ENCODE measurements at regions not wholly inside any gene's neighbourhood (a gene's known extent, or its start where the extent isn't known, plus 50 kb on each side); places are given as distances from the start of the nearest gene placed in this dataset.
A peak's percentile ranks its signal among the peaks of the same experiment; 100 is the strongest.

- H3K9me3 ChIP-seq (ENCODE audit: insufficient read depth, low read depth, low read length): no peaks in the 10 kb centered on the region
- no peak overlapping the region for H3K4me3 ChIP-seq (ENCODE audit: low read length)
- H3K36me3 ChIP-seq (ENCODE audit: insufficient read depth, low read depth, low read length): no peaks in the 10 kb centered on the region
- H3K27me3 ChIP-seq (ENCODE audit: insufficient read depth, low read length): no peaks in the 10 kb centered on the region
- peak overlapping the region; percentile 2 for H3K27ac ChIP-seq (ENCODE audit: low read length)
- peaks cover 15% of the 10 kb centered on the region; the same call in 1 of the 2 replicates for H3K4me1 ChIP-seq (ENCODE audit: insufficient read depth, low read length)
- H3K9ac ChIP-seq (ENCODE audit: low read depth, low read length): no peak overlapping the region
Measured at GRCh38 chr9:8234316-8234715, 434.7 kb upstream of the DMAC1 start.

DNA sequence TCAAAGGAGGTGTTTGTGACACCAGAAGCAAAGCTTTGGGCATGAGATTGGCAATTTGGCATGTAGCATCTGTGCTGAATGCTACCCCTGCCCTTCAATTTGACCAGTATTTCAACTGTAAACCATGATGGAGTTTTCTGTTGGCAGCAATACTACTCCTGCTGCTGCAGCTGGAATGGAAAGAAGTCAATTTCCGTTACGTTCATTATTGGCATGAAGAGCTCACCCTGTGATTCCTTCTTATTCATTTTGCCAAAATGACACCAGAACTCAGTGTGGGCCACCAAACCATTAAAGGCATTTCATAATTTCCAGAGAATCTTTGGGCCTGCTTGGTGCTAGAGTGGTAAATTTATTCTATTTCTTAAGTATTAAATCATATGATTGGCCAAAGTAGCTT, 433.1 kb upstream of the DMAC1 start:
- Histone ChIP-seq H3K27ac (ENCODE audit: low read length) (no peak overlapping the region), H3K4me3 (ENCODE audit: low read length) (no peak overlapping the region), H3K4me1 (ENCODE audit: insufficient read depth, low read length) (peaks cover 15% of the 10 kb centered on the region; the same call in 1 of the 2 replicates), H3K9me3 (ENCODE audit: insufficient read depth, low read depth, low read length) (no peaks in the 10 kb centered on the region), H3K27me3 (ENCODE audit: insufficient read depth, low read length) (no peaks in the 10 kb centered on the region), H3K36me3 (ENCODE audit: insufficient read depth, low read depth, low read length) (no peaks in the 10 kb centered on the region), H3K9ac (ENCODE audit: low read depth, low read length) (no peak overlapping the region)

DNA sequence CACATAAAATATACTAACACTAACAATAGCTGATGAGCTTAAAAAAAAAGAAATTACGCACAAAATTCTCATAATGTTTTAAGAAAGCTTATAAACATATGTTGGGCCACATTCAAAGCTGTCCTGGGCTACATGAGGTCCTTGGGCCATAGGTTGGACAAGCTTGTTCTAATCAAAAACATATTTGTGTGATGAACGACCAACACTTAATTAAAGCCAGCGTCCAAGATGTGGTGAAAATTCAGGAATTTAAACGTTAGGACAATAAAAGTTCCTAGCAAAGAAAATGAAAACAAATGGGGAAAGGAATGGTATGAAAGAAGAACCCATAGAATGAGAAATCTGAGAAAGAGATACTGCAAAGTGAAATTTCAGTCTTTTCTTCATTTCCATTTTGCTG, 429.6 kb upstream of the DMAC1 start:
- no peaks in the 10 kb centered on the region for H3K36me3 ChIP-seq (ENCODE audit: insufficient read depth, low read depth, low read length)
- H3K9ac ChIP-seq (ENCODE audit: low read depth, low read length): no peak overlapping the region
- no peak overlapping the region for H3K27ac ChIP-seq (ENCODE audit: low read length)
- no peaks in the 10 kb centered on the region for H3K9me3 ChIP-seq (ENCODE audit: insufficient read depth, low read depth, low read length)
- peaks cover 10% of the 10 kb centered on the region; the same call in 1 of the 2 replicates for H3K4me1 ChIP-seq (ENCODE audit: insufficient read depth, low read length)
- no peak overlapping the region for H3K4me3 ChIP-seq (ENCODE audit: low read length)
- no peaks in the 10 kb centered on the region for H3K27me3 ChIP-seq (ENCODE audit: insufficient read depth, low read length)

GRCh38 chr9:8224381-8224801, 424.8 kb upstream of the DMAC1 start:
- no peaks in the 10 kb centered on the region for H3K9me3 ChIP-seq (ENCODE audit: insufficient read depth, low read depth, low read length)
- no peaks in the 10 kb centered on the region for H3K27me3 ChIP-seq (ENCODE audit: insufficient read depth, low read length)
- no peak overlapping the region for H3K27ac ChIP-seq (ENCODE audit: low read length)
- no peaks in the 10 kb centered on the region for H3K36me3 ChIP-seq (ENCODE audit: insufficient read depth, low read depth, low read length)
- H3K4me1 ChIP-seq (ENCODE audit: insufficient read depth, low read length): no peaks in the 10 kb centered on the region
- no peak overlapping the region for H3K9ac ChIP-seq (ENCODE audit: low read depth, low read length)
- no peak overlapping the region for H3K4me3 ChIP-seq (ENCODE audit: low read length)

DNA sequence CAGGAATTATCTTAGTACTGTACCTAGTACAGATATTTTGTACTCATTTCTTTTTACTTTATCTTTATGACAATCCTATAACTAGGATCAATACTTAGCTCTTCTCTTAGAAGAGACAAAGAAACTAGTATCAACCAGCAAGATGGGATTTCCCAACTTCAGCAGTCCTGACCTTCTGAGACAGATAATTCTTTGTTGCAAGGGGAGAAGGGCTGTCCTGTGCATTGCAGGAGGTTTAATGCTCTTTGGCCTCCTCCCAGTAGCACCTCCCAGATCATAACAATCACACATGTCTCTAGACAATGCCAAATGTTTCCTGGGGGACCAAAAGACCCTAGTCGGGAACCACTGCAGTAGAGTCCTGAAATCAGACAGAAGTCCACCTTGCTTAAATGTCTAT, 424.3 kb upstream of the DMAC1 start:
- no peak overlapping the region for H3K9ac ChIP-seq (ENCODE audit: low read depth, low read length)
- no peaks in the 10 kb centered on the region for H3K4me1 ChIP-seq (ENCODE audit: insufficient read depth, low read length)
- H3K27me3 ChIP-seq (ENCODE audit: insufficient read depth, low read length): no peaks in the 10 kb centered on the region
- H3K4me3 ChIP-seq (ENCODE audit: low read length): no peak overlapping the region
- no peaks in the 10 kb centered on the region for H3K36me3 ChIP-seq (ENCODE audit: insufficient read depth, low read depth, low read length)
- H3K9me3 ChIP-seq (ENCODE audit: insufficient read depth, low read depth, low read length): no peaks in the 10 kb centered on the region
- H3K27ac ChIP-seq (ENCODE audit: low read length): no peak overlapping the region

DNA sequence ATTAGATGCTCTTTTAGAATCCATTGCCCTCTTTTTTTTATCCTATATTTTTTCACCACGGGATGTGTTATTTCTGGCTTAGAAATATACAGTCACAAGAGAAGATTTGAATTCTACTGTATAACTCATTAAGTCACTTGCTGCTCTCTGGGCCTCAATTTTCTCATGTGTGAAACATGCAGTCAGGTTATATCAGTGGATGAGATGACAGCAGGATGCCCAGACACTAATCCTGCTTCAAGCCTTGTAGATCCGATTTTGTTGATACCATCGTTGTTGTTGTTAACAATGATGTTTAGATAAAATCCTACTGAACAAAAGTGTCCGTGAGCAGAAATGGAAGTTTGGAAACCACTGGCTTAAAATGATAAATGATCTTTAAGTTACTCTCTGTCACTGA, 421.9 kb upstream of the DMAC1 start:
- H3K4me3 ChIP-seq (ENCODE audit: low read length): no peak overlapping the region
- H3K9ac ChIP-seq (ENCODE audit: low read depth, low read length): no peak overlapping the region
- no peaks in the 10 kb centered on the region for H3K36me3 ChIP-seq (ENCODE audit: insufficient read depth, low read depth, low read length)
- H3K9me3 ChIP-seq (ENCODE audit: insufficient read depth, low read depth, low read length): no peaks in the 10 kb centered on the region
- H3K27ac ChIP-seq (ENCODE audit: low read length): no peak overlapping the region
- no peaks in the 10 kb centered on the region for H3K4me1 ChIP-seq (ENCODE audit: insufficient read depth, low read length)
- no peaks in the 10 kb centered on the region for H3K27me3 ChIP-seq (ENCODE audit: insufficient read depth, low read length)

- H3K27me3 ChIP-seq (ENCODE audit: insufficient read depth, low read length): no peaks in the 10 kb centered on the region
- H3K9ac ChIP-seq (ENCODE audit: low read depth, low read length): no peak overlapping the region
- H3K27ac ChIP-seq (ENCODE audit: low read length): no peak overlapping the region
- H3K9me3 ChIP-seq (ENCODE audit: insufficient read depth, low read depth, low read length): no peaks in the 10 kb centered on the region
- H3K4me1 ChIP-seq (ENCODE audit: insufficient read depth, low read length): no peaks in the 10 kb centered on the region
- no peaks in the 10 kb centered on the region for H3K36me3 ChIP-seq (ENCODE audit: insufficient read depth, low read depth, low read length)
- no peak overlapping the region for H3K4me3 ChIP-seq (ENCODE audit: low read length)
Measured at GRCh38 chr9:8208465-8208864, 408.9 kb upstream of the DMAC1 start.

DNA sequence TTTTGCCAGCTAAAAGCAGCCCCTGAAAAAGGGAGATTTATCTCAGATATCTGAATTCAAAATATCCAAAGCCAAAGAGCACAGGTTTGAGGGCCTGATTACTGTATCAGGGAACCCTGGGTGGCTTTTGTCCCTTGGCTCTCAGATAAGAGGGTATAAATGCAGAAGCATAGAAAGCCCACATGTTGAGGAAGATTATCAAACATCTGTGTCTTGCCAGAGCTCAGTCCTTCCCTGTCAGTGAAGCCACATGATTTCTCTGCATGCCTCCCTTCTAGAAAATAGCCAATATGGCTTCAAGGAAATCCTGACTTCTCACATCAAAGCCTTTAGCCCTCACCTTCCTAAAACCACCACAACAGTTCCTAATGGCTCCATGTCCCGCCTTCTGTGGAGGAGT, 408.0 kb upstream of the DMAC1 start:
- H3K9me3 ChIP-seq (ENCODE audit: insufficient read depth, low read depth, low read length): no peaks in the 10 kb centered on the region
- no peak overlapping the region for H3K4me3 ChIP-seq (ENCODE audit: low read length)
- H3K36me3 ChIP-seq (ENCODE audit: insufficient read depth, low read depth, low read length): no peaks in the 10 kb centered on the region
- no peaks in the 10 kb centered on the region for H3K4me1 ChIP-seq (ENCODE audit: insufficient read depth, low read length)
- H3K9ac ChIP-seq (ENCODE audit: low read depth, low read length): no peak overlapping the region
- H3K27me3 ChIP-seq (ENCODE audit: insufficient read depth, low read length): no peaks in the 10 kb centered on the region
- H3K27ac ChIP-seq (ENCODE audit: low read length): no peak overlapping the region

DNA sequence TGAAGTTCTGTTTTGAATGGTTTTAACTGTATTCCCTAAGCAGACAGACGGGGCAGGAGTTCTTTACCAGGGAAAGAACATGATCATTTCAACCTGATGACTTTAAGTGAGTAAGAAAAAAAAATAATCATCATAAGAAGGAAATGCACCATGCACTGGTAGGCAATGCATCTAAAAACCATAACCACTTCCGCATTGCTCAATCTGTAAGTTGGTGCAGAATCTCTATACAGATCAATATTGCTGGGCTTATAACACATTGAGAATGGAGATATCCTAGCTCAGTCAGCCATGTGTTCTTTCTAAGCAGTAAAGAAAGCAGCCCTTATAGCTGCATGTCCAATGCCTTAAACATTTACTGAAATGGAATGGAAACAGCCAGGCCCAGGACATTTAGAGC, 407.1 kb upstream of the DMAC1 start:
- no peaks in the 10 kb centered on the region for H3K27me3 ChIP-seq (ENCODE audit: insufficient read depth, low read length)
- H3K4me3 ChIP-seq (ENCODE audit: low read length): no peak overlapping the region
- H3K27ac ChIP-seq (ENCODE audit: low read length): no peak overlapping the region
- no peak overlapping the region for H3K9ac ChIP-seq (ENCODE audit: low read depth, low read length)
- H3K4me1 ChIP-seq (ENCODE audit: insufficient read depth, low read length): no peaks in the 10 kb centered on the region
- H3K36me3 ChIP-seq (ENCODE audit: insufficient read depth, low read depth, low read length): no peaks in the 10 kb centered on the region
- no peaks in the 10 kb centered on the region for H3K9me3 ChIP-seq (ENCODE audit: insufficient read depth, low read depth, low read length)

- no peaks in the 10 kb centered on the region for H3K9me3 ChIP-seq (ENCODE audit: insufficient read depth, low read depth, low read length)
- no peak overlapping the region for H3K9ac ChIP-seq (ENCODE audit: low read depth, low read length)
- no peaks in the 10 kb centered on the region for H3K27me3 ChIP-seq (ENCODE audit: insufficient read depth, low read length)
- no peaks in the 10 kb centered on the region for H3K4me1 ChIP-seq (ENCODE audit: insufficient read depth, low read length)
- H3K4me3 ChIP-seq (ENCODE audit: low read length): no peak overlapping the region
- H3K36me3 ChIP-seq (ENCODE audit: insufficient read depth, low read depth, low read length): no peaks in the 10 kb centered on the region
- no peak overlapping the region for H3K27ac ChIP-seq (ENCODE audit: low read length)
Measured at GRCh38 chr9:8205576-8205975, 406.0 kb upstream of the DMAC1 start.

GRCh38 chr9:8189881-8190280, 390.3 kb upstream of the DMAC1 start:
- no peaks in the 10 kb centered on the region for H3K36me3 ChIP-seq (ENCODE audit: insufficient read depth, low read depth, low read length)
- no peaks in the 10 kb centered on the region for H3K27me3 ChIP-seq (ENCODE audit: insufficient read depth, low read length)
- no peak overlapping the region for H3K27ac ChIP-seq (ENCODE audit: low read length)
- H3K9ac ChIP-seq (ENCODE audit: low read depth, low read length): no peak overlapping the region
- peaks cover 7% of the 10 kb centered on the region; the same call in 1 of the 2 replicates for H3K9me3 ChIP-seq (ENCODE audit: insufficient read depth, low read depth, low read length)
- H3K4me3 ChIP-seq (ENCODE audit: low read length): no peak overlapping the region
- no peaks in the 10 kb centered on the region for H3K4me1 ChIP-seq (ENCODE audit: insufficient read depth, low read length)

- no peak overlapping the region for H3K27ac ChIP-seq (ENCODE audit: low read length)
- H3K36me3 ChIP-seq (ENCODE audit: insufficient read depth, low read depth, low read length): no peaks in the 10 kb centered on the region
- peaks cover 7% of the 10 kb centered on the region; the same call in 1 of the 2 replicates for H3K9me3 ChIP-seq (ENCODE audit: insufficient read depth, low read depth, low read length)
- H3K27me3 ChIP-seq (ENCODE audit: insufficient read depth, low read length): no peaks in the 10 kb centered on the region
- no peak overlapping the region for H3K9ac ChIP-seq (ENCODE audit: low read depth, low read length)
- H3K4me3 ChIP-seq (ENCODE audit: low read length): no peak overlapping the region
- H3K4me1 ChIP-seq (ENCODE audit: insufficient read depth, low read length): no peaks in the 10 kb centered on the region
Measured at GRCh38 chr9:8188723-8189407, 389.3 kb upstream of the DMAC1 start.

All from iPS-20b (cell line).